ENCODE measurements at regions not wholly inside any gene's neighbourhood (a gene's known extent, or its start where the extent isn't known, plus 50 kb on each side); places are given as distances from the start of the nearest gene placed in this dataset.
A peak's percentile ranks its signal among the peaks of the same experiment; 100 is the strongest.

- TF ChIP-seq CREB1 (CRISPR knock-in tag; IDR thresholded peaks at IDR 0.05; ENCODE audit: low read depth) (no peak), NANOG (IDR thresholded peaks at IDR 0.05; ENCODE audit: borderline replicate concordance) (no peak), STAT1 (IDR thresholded peaks at IDR 0.05; ENCODE audit: unreplicated experiment) (no peak)
Observed at GRCh38 chr2:38160516-38160915, 84.6 kb upstream of the CYP1B1 start (continued).

- H3K9me2 ChIP-seq (ENCODE audit: insufficient read depth): no peaks in the 10 kb centered on the region
- H3K9me3 Mint-ChIP-seq: no peaks in the 10 kb centered on the region
- no peak overlapping the region for H3K4me3 Mint-ChIP-seq
- no peak overlapping the region for H3K4me3 ChIP-seq
- H3K4me1 Mint-ChIP-seq: peaks cover 13% of the 10 kb centered on the region
- peaks cover 13% of the 10 kb centered on the region; the same call in 1 of the 2 replicates for H3K4me1 ChIP-seq (ENCODE audit: insufficient read depth)
- no peaks in the 10 kb centered on the region for H4K20me1 ChIP-seq (replicated peaks; ENCODE audit: insufficient read depth)
- H3K79me2 ChIP-seq (replicated peaks; ENCODE audit: insufficient read depth): no peaks in the 10 kb centered on the region
- H2AFZ ChIP-seq: no peak overlapping the region; the same call in 1 of the 2 replicates
- DNase-seq (ENCODE audit: low spot score) (peak; percentile 2), ATAC-seq (no peak)
- no peaks in the 10 kb centered on the region for H3F3A ChIP-seq (replicated peaks; ENCODE audit: low read depth)
- no peak overlapping the region for H3K27ac Mint-ChIP-seq
- no peaks in the 10 kb centered on the region for H3K36me3 Mint-ChIP-seq (ENCODE audit: low read depth)
- H3K36me3 ChIP-seq (ENCODE audit: insufficient read depth): no peaks in the 10 kb centered on the region
- no peak for TF ChIP-seq ZNF114 (CRISPR knock-in tag; IDR thresholded peaks at IDR 0.05)
- no peak for TF ChIP-seq ZNF462 (CRISPR knock-in tag; IDR thresholded peaks at IDR 0.05)
- TF ChIP-seq EZH2 (IDR thresholded peaks at IDR 0.05; ENCODE audit: low read depth, unreplicated experiment): no peak
- TF ChIP-seq ETS1 (IDR thresholded peaks at IDR 0.05): no peak
- no peak for TF ChIP-seq ZNF331 (CRISPR knock-in tag; IDR thresholded peaks at IDR 0.05; ENCODE audit: low read depth)
- no peak for TF ChIP-seq CREB1 (CRISPR knock-in tag; IDR thresholded peaks at IDR 0.05; ENCODE audit: low read depth)
- TF ChIP-seq POLR2AphosphoS5 (IDR thresholded peaks at IDR 0.05; ENCODE audit: low read depth): no peak
- TF ChIP-seq STAT1 (IDR thresholded peaks at IDR 0.05; ENCODE audit: unreplicated experiment): no peak
- TF ChIP-seq JUNB (IDR thresholded peaks at IDR 0.05; ENCODE audit: unreplicated experiment): no peak
- TF ChIP-seq CTCF (conservative IDR thresholded peaks at IDR 0.05; ENCODE audit: low read depth in 2 of 2): no peak
- no peak for TF ChIP-seq REST (IDR thresholded peaks at IDR 0.05; ENCODE audit: unreplicated experiment)
- no peaks in the 10 kb centered on the region for H3K27me3 ChIP-seq (ENCODE audit: insufficient read depth)
- no peak overlapping the region for H3K27ac ChIP-seq (ENCODE audit: low read depth)
- H3K4me2 ChIP-seq: no peak overlapping the region
- peaks cover 3% of the 10 kb centered on the region for H3K27me3 Mint-ChIP-seq (ENCODE audit: insufficient read depth, low read depth, poor library complexity)
Observed at GRCh38 chr2:38159597-38159996, 83.6 kb upstream of the CYP1B1 start.

Data from GM23338 (cell line).